Activated T-cell treated with anti-CD3 and anti-CD28 coated beads for 1 hour (primary cell): ENCODE measurements at regions not wholly inside any gene's neighbourhood (a gene's known extent, or its start where the extent isn't known, plus 50 kb on each side); places are given as distances from the start of the nearest gene placed in this dataset.

Experiments
- DNase-seq: peaks from one replicate; pipeline ENCODE4 v3.0.0-alpha.2; 2020; ENCODE audit warnings: low read depth

DNA sequence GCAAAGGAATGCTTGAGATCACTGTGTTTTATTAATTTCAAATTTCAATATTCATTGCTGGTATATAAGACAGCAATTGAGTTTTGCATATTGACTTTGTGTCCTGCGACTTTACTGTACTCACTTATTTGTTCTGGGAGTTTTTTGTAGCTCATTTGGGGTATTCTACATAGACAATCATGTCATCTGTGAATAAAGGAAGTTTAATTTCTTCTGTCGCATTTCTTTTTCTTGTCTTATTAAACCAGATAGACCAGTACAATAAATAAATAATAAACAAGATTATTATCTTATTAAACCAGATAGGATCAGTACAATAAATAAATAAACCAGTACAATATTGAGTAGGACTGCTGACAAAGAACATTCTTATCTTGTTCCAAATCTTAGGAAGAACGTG is 448.2 kb downstream of the RPS24 start:
- no peak for DNase-seq

DNA sequence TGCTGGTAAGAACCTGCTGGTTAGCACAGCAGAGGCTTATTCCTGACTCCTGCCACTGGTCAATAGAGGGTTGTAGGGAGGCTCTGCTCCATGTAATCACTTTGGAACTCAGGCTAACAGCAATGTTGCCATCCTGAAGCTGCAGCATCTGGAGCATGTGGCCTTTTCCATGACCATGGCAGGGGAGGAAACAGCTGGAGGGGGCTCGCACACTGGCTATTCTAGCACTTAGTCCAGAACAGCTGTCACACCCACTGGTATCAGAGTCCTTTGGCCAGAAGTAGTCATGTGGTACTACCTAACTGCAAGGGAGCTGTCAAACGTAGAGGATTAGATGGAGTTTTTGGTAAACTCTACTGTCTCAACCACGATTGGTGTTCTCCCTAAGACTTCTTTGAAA is 450.0 kb downstream of the RPS24 start:
- DNase-seq, result no peak

DNA sequence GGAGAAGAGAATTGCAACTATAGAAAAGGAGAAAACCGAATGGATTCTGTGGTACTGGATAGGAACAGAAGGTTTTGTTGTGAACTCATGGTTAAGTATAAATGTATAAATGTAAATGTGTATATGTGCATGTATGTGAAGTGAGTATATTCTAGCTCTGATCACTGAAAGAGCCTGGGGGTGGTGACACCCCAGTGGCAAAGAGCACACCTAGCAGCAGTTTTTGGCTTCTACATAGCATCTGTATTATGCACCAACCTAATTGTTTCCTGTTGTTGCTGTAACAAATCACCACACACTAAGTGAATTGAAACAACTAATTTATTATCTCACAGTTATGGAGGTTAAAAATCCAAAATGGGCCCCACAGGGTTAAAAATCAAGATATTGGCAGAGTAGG is 455.4 kb downstream of the RPS24 start:
- no peak for DNase-seq

DNA sequence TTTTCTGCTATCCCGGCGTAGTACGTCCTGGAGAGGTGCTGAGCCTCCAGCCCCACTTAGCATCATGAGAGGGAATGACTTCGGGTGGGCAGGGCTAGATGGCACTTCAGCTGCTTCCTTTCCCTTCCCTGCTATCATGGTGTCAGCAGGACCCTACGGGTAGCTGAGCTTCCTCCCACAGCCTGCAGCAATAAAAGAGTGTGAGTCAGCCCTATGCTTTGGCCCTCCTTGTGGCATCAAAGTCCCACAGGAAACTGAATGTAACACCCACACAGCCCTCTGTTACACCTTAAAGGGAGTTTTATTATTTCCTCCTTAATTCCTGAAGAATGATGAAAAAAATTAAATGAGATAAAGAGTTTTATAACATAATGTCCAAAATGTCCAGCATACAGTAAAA is 458.1 kb downstream of the RPS24 start:
- no peak for DNase-seq

DNA sequence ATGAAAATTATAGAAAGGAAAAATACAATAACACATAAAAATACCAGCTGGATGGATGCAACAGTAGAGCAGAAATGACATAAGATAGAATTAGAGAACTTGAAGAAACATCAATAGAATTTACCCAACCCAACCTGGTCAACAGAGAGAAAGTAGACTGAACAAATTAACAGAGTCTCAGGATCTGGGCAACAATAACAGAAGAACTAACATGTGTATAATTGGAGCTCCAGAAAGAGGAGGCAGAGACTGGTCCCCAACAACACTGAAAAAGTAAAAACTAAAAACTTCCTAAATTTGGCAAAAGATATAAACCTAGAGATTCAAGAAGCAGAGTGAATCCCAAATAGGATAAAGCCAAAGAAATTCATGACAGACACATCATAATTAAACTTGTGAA is 458.8 kb downstream of the RPS24 start:
- DNase-seq, result no peak

DNA sequence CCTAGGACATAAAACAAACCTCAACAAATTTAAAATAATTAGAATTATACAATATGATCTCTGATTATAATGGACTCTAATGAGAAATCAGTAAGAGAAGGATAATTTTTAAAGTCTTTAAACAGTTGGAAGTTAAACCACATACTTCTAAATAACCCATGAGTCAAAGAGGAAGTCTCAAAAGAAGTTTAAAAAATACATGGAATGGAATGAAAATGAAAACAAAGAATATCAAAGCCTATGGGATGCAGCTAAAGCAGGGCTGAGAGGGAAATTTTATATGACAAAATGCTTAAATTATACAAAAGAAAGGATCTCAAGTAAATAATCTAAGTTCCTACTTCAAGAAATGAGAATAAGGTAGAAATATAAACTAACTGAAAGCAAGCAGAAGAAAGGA is 460.5 kb downstream of the RPS24 start:
- DNase-seq, result no peak

DNA sequence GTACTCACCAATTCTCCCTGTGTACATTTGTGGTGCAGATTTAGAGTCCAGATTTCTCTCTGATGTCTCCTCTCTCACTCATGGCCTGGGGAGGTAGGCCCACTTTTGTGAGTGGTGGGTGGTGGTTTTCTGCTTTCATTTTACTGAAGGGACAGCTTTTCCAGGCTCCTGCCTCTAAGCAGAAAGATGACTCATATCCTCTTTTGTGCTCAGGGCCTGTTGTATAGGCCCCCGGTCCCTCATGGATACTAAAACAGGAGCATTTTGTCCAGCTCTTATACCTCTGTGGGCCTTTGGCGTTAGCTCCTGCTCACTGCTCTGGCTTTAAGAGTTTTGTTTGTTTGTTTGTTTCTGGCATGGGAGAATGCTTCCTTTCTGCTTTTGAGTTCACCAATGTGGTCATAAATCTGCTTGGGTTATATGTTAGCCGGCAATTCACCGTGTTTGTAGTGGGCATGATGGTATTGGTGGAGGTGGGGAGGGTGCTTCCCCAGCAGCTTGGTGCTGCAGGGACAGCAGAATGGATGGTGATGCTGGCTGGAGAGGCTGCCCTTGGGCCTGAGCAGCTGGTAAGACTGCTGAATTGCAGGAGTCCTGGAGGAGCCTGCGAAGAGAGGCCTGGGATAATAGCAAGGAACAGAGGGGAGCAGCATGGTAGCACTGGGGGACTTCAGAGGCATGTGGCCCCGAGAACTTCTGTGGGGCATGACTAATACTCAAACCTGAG is 468.7 kb downstream of the RPS24 start:
- DNase-seq, result no peak

DNA sequence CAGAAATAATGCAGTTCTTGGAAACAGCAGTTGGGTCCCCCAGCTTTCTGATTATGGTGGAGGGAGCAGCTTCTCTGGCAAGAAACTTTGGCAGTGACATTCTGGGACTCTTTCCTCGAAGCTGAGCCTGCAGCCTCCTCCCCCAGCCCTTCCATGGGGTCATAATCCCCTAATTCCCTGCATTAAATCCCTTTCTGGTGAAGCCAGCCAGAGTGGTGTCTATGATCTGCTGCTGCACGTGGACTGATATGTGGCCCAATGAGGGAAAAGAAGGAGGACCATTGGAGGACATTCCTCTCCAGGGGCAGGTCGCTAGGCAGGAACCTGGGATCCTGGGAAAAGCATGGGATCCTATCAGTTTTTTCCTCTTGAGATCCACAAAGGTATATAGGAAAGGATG is 470.5 kb downstream of the RPS24 start:
- DNase-seq, result no peak

DNA sequence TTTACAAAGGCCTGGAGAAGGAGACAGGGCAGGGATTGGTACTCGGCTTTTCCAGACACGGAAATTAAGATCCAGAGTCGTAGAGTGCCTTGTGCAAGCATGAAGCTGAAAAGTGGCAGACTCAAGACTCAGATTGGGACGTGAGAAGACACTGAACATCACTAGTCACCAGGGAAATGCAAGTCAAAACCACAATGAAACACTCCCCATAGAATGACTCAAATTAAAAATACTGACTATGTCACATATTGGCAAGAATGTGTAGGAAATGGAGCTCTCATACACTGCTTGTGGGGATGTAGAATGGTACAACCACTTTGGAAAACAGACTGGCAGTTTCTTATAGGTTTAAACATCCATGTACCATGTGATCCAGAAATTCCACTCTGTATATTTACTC is 472.0 kb downstream of the RPS24 start:
- DNase-seq, result no peak

DNA sequence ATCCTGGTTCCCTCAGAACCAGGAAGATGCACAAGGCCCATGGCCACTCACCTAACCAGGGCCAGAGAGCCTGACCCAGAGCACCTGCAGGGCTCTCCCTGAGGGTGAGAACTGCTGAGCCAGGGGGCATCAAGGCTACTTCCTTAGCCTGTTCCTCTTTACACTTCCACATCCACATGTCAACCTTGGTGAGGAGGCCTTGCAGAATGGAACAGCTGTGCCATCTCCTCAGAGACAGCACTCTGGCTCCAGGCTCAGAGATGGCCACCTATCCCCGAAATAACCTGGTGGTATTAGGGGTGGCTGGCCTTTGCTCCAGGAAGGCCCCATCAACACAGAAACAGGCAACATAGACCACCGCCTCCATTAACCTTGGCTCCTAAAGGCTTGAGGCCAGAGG is 473.0 kb downstream of the RPS24 start:
- DNase-seq, result no peak

DNA sequence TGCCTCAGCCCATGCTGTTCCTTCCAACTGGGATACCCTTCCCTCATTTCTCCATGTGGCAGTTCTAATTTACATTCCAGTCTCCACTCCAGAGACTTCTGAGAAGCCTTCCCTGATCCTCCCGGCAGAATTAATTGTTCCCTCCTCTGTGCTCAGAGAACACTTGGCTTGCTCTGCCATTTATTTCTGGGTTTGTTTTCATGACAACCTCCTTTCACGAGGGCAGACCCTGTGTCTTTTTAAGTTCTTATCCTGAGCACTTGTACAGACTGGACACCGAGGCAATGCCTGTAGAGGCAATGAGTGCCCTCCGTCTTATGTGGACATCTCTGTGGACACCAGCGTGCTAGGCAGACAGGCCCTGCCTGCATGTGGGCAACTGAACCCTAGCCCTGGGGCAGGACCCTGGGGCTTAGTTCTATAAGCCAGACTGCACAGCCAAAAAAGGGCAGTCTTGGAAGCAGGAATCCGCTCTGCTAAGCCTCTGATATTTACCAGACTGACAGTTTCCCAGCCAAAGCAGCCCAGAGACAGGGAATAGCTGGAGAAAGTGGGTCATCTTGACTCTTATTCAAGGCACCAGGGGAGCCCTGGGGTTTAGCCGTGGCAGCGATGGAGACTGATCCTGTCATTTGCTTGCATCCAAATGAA is 474.0 kb downstream of the RPS24 start:
- no peak for DNase-seq

DNA sequence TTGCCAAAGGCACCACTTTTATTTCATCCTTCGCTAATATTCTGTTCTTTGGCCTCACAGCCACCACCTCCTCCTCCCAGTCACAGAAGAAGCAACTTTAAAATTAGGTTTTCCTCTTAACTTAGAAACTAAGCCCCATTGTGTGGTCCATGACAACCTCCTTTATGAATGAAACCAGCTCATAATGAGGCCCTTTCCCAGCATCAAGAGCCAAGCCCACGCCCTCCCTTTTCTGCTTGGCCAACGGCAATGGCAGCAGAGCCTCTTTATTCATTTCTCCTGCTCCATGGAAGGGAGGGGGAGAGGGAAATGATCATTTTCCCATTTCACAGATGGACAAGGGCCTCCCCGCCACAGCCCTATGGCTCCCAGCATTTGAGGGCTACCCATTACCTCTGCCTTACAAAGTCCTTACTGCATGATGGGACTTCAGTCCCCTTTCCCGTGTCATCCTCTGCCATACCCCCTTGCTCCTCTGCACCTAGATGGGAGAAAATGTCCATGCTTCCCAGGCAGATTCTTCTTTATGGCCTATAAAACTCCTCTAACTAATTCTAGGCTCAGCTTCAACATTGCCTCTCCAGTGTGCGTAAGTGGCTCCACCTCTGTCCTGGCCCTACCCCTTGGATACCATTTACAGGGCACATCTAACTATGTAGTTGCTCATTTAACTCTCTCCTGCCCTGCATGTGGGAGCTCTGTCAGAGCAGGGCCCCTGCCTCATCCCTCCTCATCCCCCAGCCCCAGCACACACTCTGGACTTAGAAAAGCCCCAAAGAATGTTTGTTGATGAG is 475.5 kb downstream of the RPS24 start:
- no peak for DNase-seq

DNA sequence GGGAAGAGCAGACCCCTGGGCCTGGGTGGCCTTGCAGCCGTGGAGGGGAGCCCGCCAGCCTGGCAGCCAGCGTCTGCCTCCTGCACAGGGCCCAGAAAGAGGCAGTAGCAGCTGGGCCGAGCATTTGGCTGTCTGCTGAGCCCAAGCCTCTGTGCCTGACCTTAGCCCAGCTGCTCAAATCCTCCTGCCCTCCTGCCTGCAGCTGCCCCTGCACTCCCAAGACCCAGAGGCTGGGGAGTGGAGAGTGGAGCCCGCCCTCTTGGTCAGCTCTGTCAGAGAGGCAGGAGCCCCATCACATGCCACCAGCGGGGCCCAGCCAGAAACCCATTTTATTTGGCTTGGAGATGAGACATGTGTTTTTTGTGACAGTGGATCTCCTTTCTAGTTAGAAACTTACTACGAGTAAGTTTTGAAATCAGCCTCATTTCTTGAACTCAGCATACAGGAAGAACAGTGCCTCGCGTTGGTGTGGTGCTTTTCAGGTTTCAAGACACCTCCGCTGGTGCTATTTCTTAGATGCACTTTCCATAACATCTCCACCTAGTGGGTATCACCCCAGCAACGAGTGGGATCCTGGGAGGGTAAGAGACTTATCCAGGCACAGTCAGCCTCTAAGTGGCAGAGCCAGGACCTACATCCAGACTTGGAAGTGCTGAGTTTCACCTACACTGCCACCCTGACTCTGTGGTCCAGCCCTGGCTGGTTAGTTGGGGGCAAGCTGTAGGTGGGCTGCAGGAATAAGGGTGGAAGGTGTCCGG is 477.1 kb downstream of the RPS24 start:
- DNase-seq, result no peak

DNA sequence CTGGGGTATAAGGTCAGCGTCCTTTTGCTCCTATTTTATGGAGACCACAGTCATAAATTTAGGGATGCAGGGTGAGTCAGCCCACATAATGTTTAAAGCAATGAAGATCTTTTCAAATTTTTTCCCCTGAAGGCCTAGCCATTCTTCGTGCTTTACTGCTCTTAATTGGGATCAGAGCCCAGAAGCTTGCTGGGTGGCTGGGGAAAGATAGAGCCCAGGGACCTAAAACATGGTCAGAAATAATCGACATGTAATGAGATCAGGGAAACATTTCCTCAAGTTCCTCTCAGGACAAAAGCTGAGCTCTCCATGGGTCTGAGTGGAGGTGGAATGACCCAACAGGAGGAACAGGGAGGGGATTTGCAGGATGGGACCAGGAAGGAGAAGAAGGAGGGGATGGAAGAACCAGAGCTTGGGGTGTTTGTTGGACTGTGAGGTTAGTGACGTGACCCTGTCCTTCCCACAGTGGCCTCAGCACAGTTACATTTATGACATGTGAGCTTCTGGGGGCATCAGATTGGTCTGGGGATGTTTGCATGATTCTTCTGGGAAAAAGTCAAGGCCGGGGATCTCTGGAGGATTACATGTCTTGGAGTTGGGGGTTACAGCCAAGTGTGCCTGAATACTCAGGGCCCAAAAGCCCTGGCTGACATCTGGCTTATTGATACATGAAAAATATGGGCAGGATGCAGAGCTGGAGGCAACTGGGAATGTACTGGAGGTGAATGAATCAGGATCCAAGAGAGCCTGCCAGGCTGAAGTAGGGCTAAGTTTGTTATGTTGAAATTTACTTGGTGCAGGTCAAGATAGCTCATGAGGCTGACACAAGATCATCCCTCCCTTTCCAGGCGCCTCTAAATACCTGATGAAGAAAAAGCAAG is 477.9 kb downstream of the RPS24 start:
- DNase-seq, result no peak

DNA sequence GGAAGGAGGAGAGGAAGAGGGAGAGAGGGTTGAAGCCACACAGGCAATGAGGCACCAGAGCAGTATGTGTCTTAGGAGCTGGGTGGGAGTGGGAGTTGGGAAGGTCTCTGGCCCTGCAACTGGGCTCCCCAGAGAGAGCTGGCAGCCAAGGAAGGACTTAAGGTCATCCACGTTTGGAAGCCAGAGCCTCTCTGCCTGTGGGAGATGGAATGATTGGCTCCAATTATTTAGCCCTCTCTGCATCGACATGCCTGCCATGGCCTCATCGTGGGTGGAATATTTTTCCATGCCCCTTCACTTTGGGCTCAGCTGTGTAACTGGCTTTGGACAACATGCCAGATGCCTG is 478.5 kb downstream of the RPS24 start:
- no peak for DNase-seq

DNA sequence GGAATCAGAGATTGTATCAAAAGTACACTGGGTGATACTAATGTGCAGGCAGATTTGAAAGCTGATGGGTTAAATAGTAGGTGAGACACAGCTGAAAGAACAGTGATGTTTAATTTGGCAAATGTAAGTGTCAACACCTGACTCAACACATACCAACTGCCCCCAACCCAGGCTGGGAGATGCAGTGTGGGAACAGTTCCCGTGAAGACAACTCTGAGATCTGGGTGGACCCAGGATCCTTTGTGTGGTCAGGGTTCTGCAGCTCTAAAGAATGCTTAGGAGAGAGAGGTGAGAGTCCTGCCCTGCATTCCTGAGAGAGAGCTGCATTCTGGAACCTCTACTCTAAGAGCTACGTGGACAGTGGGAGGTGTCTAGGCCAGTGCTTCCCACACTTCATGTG is 479.7 kb downstream of the RPS24 start:
- no peak for DNase-seq

DNA sequence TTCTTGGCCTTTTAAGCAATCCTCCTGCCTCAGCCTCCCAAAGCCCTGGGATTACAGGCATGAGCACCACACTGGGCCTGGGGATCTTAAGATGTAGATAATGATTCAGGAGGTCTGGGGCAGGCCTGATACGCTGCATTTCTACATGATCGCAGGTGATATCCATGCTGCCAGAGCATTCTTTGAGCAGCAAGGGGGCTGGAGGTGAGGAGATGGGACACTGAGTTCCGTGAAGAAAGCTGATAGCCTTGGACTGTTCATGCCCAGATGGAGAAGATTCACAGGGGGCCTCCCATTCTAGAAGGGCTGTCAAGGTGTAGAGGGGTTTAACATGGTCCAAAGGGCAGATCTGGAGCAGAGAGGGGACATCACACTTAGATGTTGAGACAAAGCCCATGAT is 480.3 kb downstream of the RPS24 start:
- no peak for DNase-seq

DNA sequence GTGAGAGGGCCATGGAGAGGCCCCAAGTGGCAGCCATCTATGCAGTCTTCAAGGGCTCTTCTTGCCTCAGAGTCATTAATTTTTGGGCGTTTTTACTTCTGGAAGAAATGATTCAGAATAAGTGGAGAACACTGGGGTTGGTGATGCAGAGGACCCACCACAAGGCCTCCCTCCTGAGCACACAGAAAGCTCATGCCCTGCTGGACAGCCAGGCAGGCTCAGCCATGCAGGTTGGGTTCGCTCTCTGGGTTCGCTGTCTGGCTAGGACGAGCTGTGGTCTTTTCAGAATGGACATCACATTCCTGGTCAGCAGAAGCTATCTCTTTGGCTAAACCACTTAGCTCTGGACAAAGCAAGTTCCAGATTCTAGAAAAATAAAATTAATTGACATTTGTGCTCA is 480.8 kb downstream of the RPS24 start:
- DNase-seq, result no peak

DNA sequence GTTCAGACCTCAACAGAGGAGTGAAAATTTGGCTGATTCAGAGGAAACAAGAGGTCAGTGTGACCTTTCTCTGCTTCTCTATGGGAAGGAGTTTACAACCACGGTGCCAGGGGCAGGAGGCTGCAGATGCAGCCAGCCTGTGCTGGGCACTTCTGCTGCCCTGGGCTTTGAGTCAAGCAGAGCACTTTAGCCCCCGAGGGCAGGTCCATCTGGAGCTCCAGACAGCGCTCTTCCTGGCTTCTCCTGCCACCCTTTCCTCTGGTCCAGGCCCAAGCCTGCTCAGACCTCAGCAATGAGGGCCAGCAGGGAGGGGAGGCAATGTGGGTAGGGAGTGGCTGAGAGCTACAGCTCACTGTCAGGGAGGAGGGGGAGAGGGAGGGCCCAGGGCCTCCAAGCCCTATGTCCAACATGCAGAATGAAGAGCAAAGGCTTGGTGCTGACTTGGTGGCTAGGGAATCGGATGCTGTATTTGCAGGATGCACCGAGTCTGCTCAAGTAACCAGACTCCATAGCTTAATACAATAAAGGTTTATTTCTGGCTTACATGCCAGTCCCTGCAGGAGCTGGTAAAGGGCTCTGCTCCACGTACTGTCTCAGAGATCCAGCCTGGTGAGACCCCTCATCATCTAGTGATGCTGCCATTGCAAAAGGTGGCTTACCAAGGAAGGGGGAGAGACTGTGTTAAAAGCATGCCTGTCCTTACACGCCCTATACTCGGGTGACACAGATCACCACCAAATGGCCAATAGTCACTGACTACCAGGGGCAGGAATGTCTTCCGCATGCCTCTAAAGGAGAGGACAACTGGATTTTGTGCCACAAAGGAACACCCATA is 481.6 kb downstream of the RPS24 start:
- DNase-seq, result no peak

DNA sequence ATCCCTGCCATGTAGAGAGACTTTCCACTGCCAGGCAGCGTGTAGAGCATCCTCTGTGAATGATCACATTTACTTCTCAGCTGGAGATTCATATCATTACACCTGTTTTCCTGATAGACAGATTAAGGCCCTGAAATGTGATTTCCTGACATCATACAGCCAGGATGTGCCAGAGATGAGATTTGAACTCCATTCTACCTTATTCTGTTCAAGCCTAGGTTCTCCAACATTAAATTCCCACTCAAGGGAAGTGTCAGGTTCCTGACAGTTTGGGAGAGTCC is 482.1 kb downstream of the RPS24 start:
- no peak for DNase-seq

DNA sequence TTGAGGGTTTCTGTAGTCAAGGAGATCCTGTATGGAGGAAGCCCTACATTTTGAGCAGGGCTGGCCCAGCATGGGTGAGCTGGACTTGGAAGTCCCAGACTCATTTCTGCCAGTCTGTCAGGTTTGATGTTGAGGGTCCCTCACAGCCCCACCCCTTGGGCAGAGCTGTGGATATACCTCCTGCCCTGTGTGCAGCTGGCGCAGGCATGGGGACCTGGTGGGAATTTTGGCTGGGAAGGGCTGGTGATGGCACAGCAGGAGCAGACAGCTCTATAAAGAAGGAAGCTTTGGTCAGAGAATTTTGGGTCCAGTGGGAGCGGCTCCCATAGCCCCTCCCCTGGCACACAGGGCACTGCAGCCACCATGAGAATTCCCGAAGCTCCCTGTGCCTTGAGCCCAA is 482.6 kb downstream of the RPS24 start:
- no peak for DNase-seq
